Chondrocyte (in vitro differentiated cells): ENCODE measurements at regions not wholly inside any gene's neighbourhood (a gene's known extent, or its start where the extent isn't known, plus 50 kb on each side); places are given as distances from the start of the nearest gene placed in this dataset.

Experiments used
- DNase-seq: peaks from one replicate; pipeline ENCODE4 v3.0.0; 2021; ENCODE audit warnings: mixed read lengths, low spot score
- H3K27ac Mint-ChIP-seq: one replicate; pipeline ENCODE4 v1.8.0; 2021; ENCODE audit warnings: mild to moderate bottlenecking, moderate library complexity, mixed read lengths; ENCODE audit not compliant: unreplicated experiment
- H3K27me3 Mint-ChIP-seq: 2 replicates; pipeline ENCODE4 v1.8.0; 2021; ENCODE audit warnings: low read depth, mixed read lengths
- H3K36me3 Mint-ChIP-seq: 2 replicates; pipeline ENCODE4 v1.8.0; 2021; ENCODE audit warnings: low read depth, mixed read lengths
- H3K4me1 Mint-ChIP-seq: 2 replicates; pipeline ENCODE4 v1.8.0; 2021; ENCODE audit warnings: low read depth, mild to moderate bottlenecking, mixed read lengths
- H3K4me3 Mint-ChIP-seq: one replicate; pipeline ENCODE4 v1.8.0; 2021; ENCODE audit warnings: mild to moderate bottlenecking, moderate library complexity, mixed read lengths; ENCODE audit not compliant: unreplicated experiment
- H3K9me3 Mint-ChIP-seq: 2 replicates; pipeline ENCODE4 v1.8.0; 2021; ENCODE audit warnings: low read depth, mixed read lengths
- CTCF ChIP-seq: fragments of 200-600 bp; sonication (generic); IDR thresholded peaks from 2 replicates; pipeline ENCODE4 v1.5.0; 2021; ENCODE audit warnings: antibody characterized with exemption, mild to moderate bottlenecking, moderate library complexity

GRCh38 chr1:232287676-232288569, 342.0 kb downstream of the SIPA1L2 start:
- no peaks in the 10 kb centered on the region for H3K27me3 Mint-ChIP-seq
- H3K4me3 Mint-ChIP-seq, result no peak overlapping the region
- no peaks in the 10 kb centered on the region for H3K9me3 Mint-ChIP-seq
- no peaks in the 10 kb centered on the region for H3K36me3 Mint-ChIP-seq
- H3K27ac Mint-ChIP-seq, result no peak overlapping the region
- DNase-seq, result no peak
- TF ChIP-seq CTCF, result no peak
- peaks cover 37% of the 10 kb centered on the region for H3K4me1 Mint-ChIP-seq

GRCh38 chr1:232285138-232285537, 344.8 kb downstream of the SIPA1L2 start:
- H3K4me1 Mint-ChIP-seq, result peaks cover 29% of the 10 kb centered on the region
- TF ChIP-seq CTCF, result no peak
- no peaks in the 10 kb centered on the region for H3K27me3 Mint-ChIP-seq
- no peak overlapping the region for H3K4me3 Mint-ChIP-seq
- no peaks in the 10 kb centered on the region for H3K36me3 Mint-ChIP-seq
- H3K27ac Mint-ChIP-seq, result no peak overlapping the region
- no peak for DNase-seq
- no peaks in the 10 kb centered on the region for H3K9me3 Mint-ChIP-seq

GRCh38 chr1:232283864-232284263, 346.1 kb downstream of the SIPA1L2 start:
- H3K36me3 Mint-ChIP-seq, result peaks cover 1% of the 10 kb centered on the region
- DNase-seq, result no peak
- H3K27me3 Mint-ChIP-seq, result no peaks in the 10 kb centered on the region
- no peak for TF ChIP-seq CTCF
- H3K4me3 Mint-ChIP-seq, result no peak overlapping the region
- no peaks in the 10 kb centered on the region for H3K9me3 Mint-ChIP-seq
- peaks cover 29% of the 10 kb centered on the region for H3K4me1 Mint-ChIP-seq
- H3K27ac Mint-ChIP-seq, result no peak overlapping the region

- Mint-ChIP-seq H3K4me3 (no peak overlapping the region), H3K9me3 (no peaks in the 10 kb centered on the region), H3K36me3 (peaks cover 1% of the 10 kb centered on the region), H3K27me3 (no peaks in the 10 kb centered on the region), H3K4me1 (peaks cover 17% of the 10 kb centered on the region), H3K27ac (peak overlapping the region; percentile 34)
- no peak for TF ChIP-seq CTCF
- DNase-seq, result no peak
Measured at GRCh38 chr1:232282498-232282897, 347.4 kb downstream of the SIPA1L2 start.

- no peak for TF ChIP-seq CTCF
- Mint-ChIP-seq H3K36me3 (peaks cover 1% of the 10 kb centered on the region), H3K4me1 (peaks cover 17% of the 10 kb centered on the region), H3K9me3 (no peaks in the 10 kb centered on the region), H3K4me3 (no peak overlapping the region), H3K27ac (no peak overlapping the region), H3K27me3 (peaks cover 2% of the 10 kb centered on the region)
- no peak for DNase-seq
Measured at GRCh38 chr1:232280910-232281309, 349.0 kb downstream of the SIPA1L2 start.
